Type B pancreatic cell (in vitro differentiated cells): ENCODE measurements at regions not wholly inside any gene's neighbourhood (a gene's known extent, or its start where the extent isn't known, plus 50 kb on each side); places are given as distances from the start of the nearest gene placed in this dataset.

Experiments
- DNase-seq: peaks from one replicate; pipeline ENCODE4 v3.0.0; 2021; ENCODE audit warnings: mixed read lengths; ENCODE audit not compliant: unreplicated experiment; ENCODE audit errors: extremely low spot score
- H3K27ac Mint-ChIP-seq: 2 replicates; pipeline ENCODE4 v1.8.0; 2021; ENCODE audit warnings: mild to moderate bottlenecking, mixed read lengths
- H3K27me3 Mint-ChIP-seq: 2 replicates; pipeline ENCODE4 v1.8.0; 2021; ENCODE audit warnings: mixed read lengths
- H3K36me3 Mint-ChIP-seq: 2 replicates; pipeline ENCODE4 v1.8.0; 2021; ENCODE audit warnings: mixed read lengths
- H3K4me1 Mint-ChIP-seq: one replicate; pipeline ENCODE4 v1.8.0; 2021; ENCODE audit warnings: mixed read lengths; ENCODE audit not compliant: unreplicated experiment
- H3K4me3 Mint-ChIP-seq: 2 replicates; pipeline ENCODE4 v1.8.0; 2021; ENCODE audit warnings: mild to moderate bottlenecking, mixed read lengths
- H3K9me3 Mint-ChIP-seq: 2 replicates; pipeline ENCODE4 v1.8.0; 2021; ENCODE audit warnings: mixed read lengths
- CTCF ChIP-seq: fragments of 200-600 bp; sonication (generic); conservative IDR thresholded peaks from 2 replicates; pipeline ENCODE4 v1.5.0; 2021; ENCODE audit warnings: antibody characterized with exemption, mild to moderate bottlenecking

- TF ChIP-seq CTCF = no peak
- no peak for DNase-seq
- Mint-ChIP-seq H3K27ac (no peak overlapping the region), H3K9me3 (no peaks in the 10 kb centered on the region), H3K27me3 (no peaks in the 10 kb centered on the region), H3K4me3 (no peak overlapping the region), H3K4me1 (peaks cover 11% of the 10 kb centered on the region), H3K36me3 (no peaks in the 10 kb centered on the region)
Observed at GRCh38 chr4:125111323-125111722, 203.4 kb upstream of the FAT4 start.

- Mint-ChIP-seq H3K4me1 (peaks cover 5% of the 10 kb centered on the region), H3K36me3 (no peaks in the 10 kb centered on the region), H3K27me3 (no peaks in the 10 kb centered on the region), H3K27ac (no peak overlapping the region), H3K9me3 (no peaks in the 10 kb centered on the region), H3K4me3 (no peak overlapping the region)
- TF ChIP-seq CTCF = no peak
- no peak for DNase-seq
Observed at GRCh38 chr4:125105561-125105960, 209.2 kb upstream of the FAT4 start.

GRCh38 chr4:125104616-125105015 is 210.1 kb upstream of the FAT4 start:
- H3K4me3 Mint-ChIP-seq = no peak overlapping the region
- H3K9me3 Mint-ChIP-seq = no peaks in the 10 kb centered on the region
- H3K4me1 Mint-ChIP-seq = peaks cover 5% of the 10 kb centered on the region
- no peak for TF ChIP-seq CTCF
- H3K27me3 Mint-ChIP-seq = no peaks in the 10 kb centered on the region
- no peaks in the 10 kb centered on the region for H3K36me3 Mint-ChIP-seq
- DNase-seq = no peak
- no peak overlapping the region for H3K27ac Mint-ChIP-seq

- Mint-ChIP-seq H3K9me3 (no peaks in the 10 kb centered on the region), H3K36me3 (no peaks in the 10 kb centered on the region), H3K4me1 (peaks cover 5% of the 10 kb centered on the region), H3K27ac (no peak overlapping the region), H3K27me3 (no peaks in the 10 kb centered on the region), H3K4me3 (no peak overlapping the region)
- no peak for TF ChIP-seq CTCF
- no peak for DNase-seq
Observed at GRCh38 chr4:125101719-125102118, 213.0 kb upstream of the FAT4 start.

GRCh38 chr4:125097729-125098128 is 217.0 kb upstream of the FAT4 start:
- no peak for DNase-seq
- Mint-ChIP-seq H3K9me3 (no peaks in the 10 kb centered on the region), H3K27me3 (no peaks in the 10 kb centered on the region), H3K4me1 (no peaks in the 10 kb centered on the region), H3K4me3 (no peak overlapping the region), H3K27ac (no peak overlapping the region), H3K36me3 (no peaks in the 10 kb centered on the region)
- TF ChIP-seq CTCF = no peak

GRCh38 chr4:125096662-125097061 is 218.1 kb upstream of the FAT4 start:
- Mint-ChIP-seq H3K27ac (no peak overlapping the region), H3K4me1 (no peaks in the 10 kb centered on the region), H3K9me3 (no peaks in the 10 kb centered on the region), H3K4me3 (no peak overlapping the region), H3K27me3 (no peaks in the 10 kb centered on the region), H3K36me3 (no peaks in the 10 kb centered on the region)
- TF ChIP-seq CTCF = no peak
- no peak for DNase-seq
